GM10266 (cell line): ENCODE measurements at regions not wholly inside any gene's neighbourhood (a gene's known extent, or its start where the extent isn't known, plus 50 kb on each side); places are given as distances from the start of the nearest gene placed in this dataset.

Experiments
- DNase-seq: peaks from one replicate; pipeline ENCODE4 v3.0.0; 2012; ENCODE audit errors: extremely low spot score
- CTCF ChIP-seq: IDR thresholded peaks from 2 replicates; pipeline ENCODE4 v1.5.1; 2012; ENCODE audit warnings: mild to moderate bottlenecking, low read depth; ENCODE audit not compliant: control insufficient read depth, insufficient read depth; ENCODE audit errors: missing control alignments

- DNase-seq = no peak
- no peak for TF ChIP-seq CTCF
Measured at GRCh38 chr10:1992930-1993329, 255.6 kb upstream of the ADARB2 start.

GRCh38 chr10:1989090-1989489 is 251.8 kb upstream of the ADARB2 start:
- no peak for DNase-seq
- no peak for TF ChIP-seq CTCF

- no peak for TF ChIP-seq CTCF
- no peak for DNase-seq
Measured at GRCh38 chr10:1981976-1982375, 244.7 kb upstream of the ADARB2 start.

GRCh38 chr10:1980459-1980858 is 243.1 kb upstream of the ADARB2 start:
- DNase-seq = no peak
- TF ChIP-seq CTCF = no peak

- no peak for DNase-seq
- no peak for TF ChIP-seq CTCF
Measured at GRCh38 chr10:1978584-1978983, 241.3 kb upstream of the ADARB2 start.

- DNase-seq = no peak
- no peak for TF ChIP-seq CTCF
Measured at GRCh38 chr10:1977461-1977860, 240.1 kb upstream of the ADARB2 start.

GRCh38 chr10:1972406-1972805 is 235.1 kb upstream of the ADARB2 start:
- TF ChIP-seq CTCF = no peak
- DNase-seq = no peak
